Activated CD4-positive, alpha-beta T cell treated with anti-CD3 and anti-CD28 coated beads, Interleukin-2, amount 10 ng/mL, durations not matched to agents 7 days and 5 days (primary cell): ENCODE measurements at regions not wholly inside any gene's neighbourhood (a gene's known extent, or its start where the extent isn't known, plus 50 kb on each side); places are given as distances from the start of the nearest gene placed in this dataset.

Source experiments
- CTCF ChIA-PET: fragments of 350-600 bp; sonication (Branson Sonifier 250); formaldehyde crosslinking; loops from one replicate; lab custom pipeline; 2021; ENCODE audit warnings: antibody characterized with exemption; lab: Charles Lee
- POLR2A ChIA-PET: fragments of 350-600 bp; sonication (Branson Sonifier 250); formaldehyde crosslinking; loops from one replicate; lab custom pipeline; 2021; ENCODE audit warnings: antibody characterized with exemption; lab: Charles Lee
- DNase-seq: peaks from one replicate; pipeline ENCODE4 v3.0.0-alpha.2; 2020
- H3K27ac Mint-ChIP-seq: one replicate; pipeline ENCODE4 v1.8.0; 2021; ENCODE audit warnings: mild to moderate bottlenecking, moderate library complexity, mixed read lengths
- H3K27me3 Mint-ChIP-seq: one replicate; pipeline ENCODE4 v1.8.0; 2021; ENCODE audit warnings: mixed read lengths
- H3K36me3 Mint-ChIP-seq: one replicate; pipeline ENCODE4 v1.8.0; 2021; ENCODE audit warnings: low read depth, mixed read lengths
- H3K4me1 Mint-ChIP-seq: one replicate; pipeline ENCODE4 v1.8.0; 2021; ENCODE audit warnings: mixed read lengths
- H3K4me3 Mint-ChIP-seq: one replicate; pipeline ENCODE4 v1.8.0; 2021; ENCODE audit warnings: mild to moderate bottlenecking, moderate library complexity, mixed read lengths
- H3K9me3 Mint-ChIP-seq: one replicate; pipeline ENCODE4 v1.8.0; 2021; ENCODE audit warnings: mixed read lengths

- Mint-ChIP-seq H3K36me3 (no peaks in the 10 kb centered on the region), H3K9me3 (peaks cover 4% of the 10 kb centered on the region), H3K27me3 (no peaks in the 10 kb centered on the region), H3K27ac (no peak overlapping the region), H3K4me3 (no peak overlapping the region), H3K4me1 (no peaks in the 10 kb centered on the region)
- ChIA-PET CTCF (no interaction called here), POLR2A (no interaction called here)
- DNase-seq, result no peak
These were observed 406.9 kb downstream of the TMEM114 start for GRCh38 chr16:8183176-8184099.

GRCh38 chr16:8182761-8183160 is 407.6 kb downstream of the TMEM114 start:
- CTCF ChIA-PET, result no interaction called here
- peaks cover 4% of the 10 kb centered on the region for H3K9me3 Mint-ChIP-seq
- no peaks in the 10 kb centered on the region for H3K27me3 Mint-ChIP-seq

DNA sequence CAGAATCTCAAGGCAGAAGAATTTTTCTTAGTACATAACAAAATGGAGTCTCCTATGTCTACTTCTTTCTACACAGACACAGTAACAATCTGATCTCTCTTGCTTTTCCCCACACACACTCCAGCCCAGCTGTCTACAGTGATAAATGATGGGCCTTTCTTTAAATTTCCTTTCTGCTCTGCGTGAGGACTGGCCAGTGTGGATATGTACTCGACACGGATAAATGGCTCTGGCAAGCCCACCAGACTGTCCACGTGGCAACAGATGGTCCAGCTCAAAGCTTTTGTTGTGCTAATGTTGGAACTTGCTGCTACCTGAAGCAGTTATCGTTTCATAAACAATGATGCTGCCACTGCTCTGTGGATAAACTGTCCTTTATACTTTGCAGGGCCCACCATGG is 410.7 kb downstream of the TMEM114 start:
- Mint-ChIP-seq H3K27ac (no peak overlapping the region), H3K27me3 (no peaks in the 10 kb centered on the region), H3K4me1 (no peaks in the 10 kb centered on the region), H3K36me3 (no peaks in the 10 kb centered on the region), H3K4me3 (no peak overlapping the region), H3K9me3 (no peaks in the 10 kb centered on the region)
- POLR2A ChIA-PET, result no interaction called here
- CTCF ChIA-PET, result no interaction called here
- no peak for DNase-seq

More at GRCh38 chr16:8182761-8183160, 407.6 kb downstream of the TMEM114 start:
- H3K27ac Mint-ChIP-seq, result no peak overlapping the region
- POLR2A ChIA-PET, result no interaction called here
- no peak overlapping the region for H3K4me3 Mint-ChIP-seq
- no peaks in the 10 kb centered on the region for H3K4me1 Mint-ChIP-seq
- no peaks in the 10 kb centered on the region for H3K36me3 Mint-ChIP-seq
- no peak for DNase-seq

DNA sequence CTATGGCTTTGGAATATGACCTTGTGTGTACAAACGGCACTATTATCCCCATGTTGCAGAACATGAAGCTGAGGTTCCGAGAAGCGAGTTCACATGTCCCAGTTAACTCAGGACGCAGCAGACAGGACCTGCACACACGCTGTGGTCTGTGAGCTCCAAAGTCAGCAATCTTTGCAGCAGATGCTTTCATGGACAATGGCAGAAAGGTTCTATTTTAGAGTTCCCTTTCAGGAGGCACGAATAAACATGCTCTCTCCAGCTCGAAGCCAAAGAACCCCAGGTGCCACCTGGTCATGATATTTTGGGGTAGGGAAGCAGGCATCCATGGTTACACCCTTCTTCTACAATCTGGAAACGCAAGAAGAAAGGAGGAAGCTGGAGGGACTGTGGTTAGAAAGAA is 412.0 kb downstream of the TMEM114 start:
- no peak overlapping the region for H3K27ac Mint-ChIP-seq
- DNase-seq, result no peak
- no peaks in the 10 kb centered on the region for H3K27me3 Mint-ChIP-seq
- CTCF ChIA-PET, result interaction anchor here (1.1 kb wide), 1 partner anchor 17 kb away, joined by 4 read pairs; no protein-coding TSS in a partner anchor
- no peak overlapping the region for H3K4me3 Mint-ChIP-seq
- no peaks in the 10 kb centered on the region for H3K36me3 Mint-ChIP-seq
- POLR2A ChIA-PET, result no interaction called here
- H3K9me3 Mint-ChIP-seq, result no peaks in the 10 kb centered on the region
- no peaks in the 10 kb centered on the region for H3K4me1 Mint-ChIP-seq

DNA sequence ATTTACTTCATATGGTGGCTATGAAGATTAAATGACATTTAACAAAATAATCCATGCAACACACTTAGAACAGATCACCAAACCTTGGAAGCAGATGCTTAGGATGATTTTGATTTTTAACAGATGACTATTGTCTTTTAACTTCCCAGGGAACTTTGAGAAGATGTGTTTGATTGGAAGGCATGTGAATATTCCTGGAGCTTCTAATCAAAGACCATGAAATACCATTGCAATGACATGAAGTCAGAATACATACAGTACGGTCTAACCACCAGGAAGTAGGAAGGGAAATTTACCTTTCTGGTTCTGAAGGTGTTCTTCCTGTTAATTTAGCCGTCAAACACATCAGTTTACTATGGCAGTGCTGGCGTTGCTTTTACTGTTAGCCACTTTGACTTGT is 414.9 kb downstream of the TMEM114 start:
- no peak overlapping the region for H3K4me3 Mint-ChIP-seq
- H3K27me3 Mint-ChIP-seq, result no peaks in the 10 kb centered on the region
- peaks cover 3% of the 10 kb centered on the region for H3K9me3 Mint-ChIP-seq
- DNase-seq, result no peak
- no peak overlapping the region for H3K27ac Mint-ChIP-seq
- H3K4me1 Mint-ChIP-seq, result no peaks in the 10 kb centered on the region
- H3K36me3 Mint-ChIP-seq, result no peaks in the 10 kb centered on the region
- CTCF ChIA-PET, result no interaction called here
- POLR2A ChIA-PET, result no interaction called here

GRCh38 chr16:8173111-8173644 is 417.1 kb downstream of the TMEM114 start:
- DNase-seq, result peak; percentile 37
- Mint-ChIP-seq H3K36me3 (no peaks in the 10 kb centered on the region), H3K9me3 (peaks cover 3% of the 10 kb centered on the region), H3K27ac (no peak overlapping the region), H3K27me3 (no peaks in the 10 kb centered on the region), H3K4me1 (no peaks in the 10 kb centered on the region), H3K4me3 (no peak overlapping the region)
- POLR2A ChIA-PET, result no interaction called here
- CTCF ChIA-PET, result no interaction called here

DNA sequence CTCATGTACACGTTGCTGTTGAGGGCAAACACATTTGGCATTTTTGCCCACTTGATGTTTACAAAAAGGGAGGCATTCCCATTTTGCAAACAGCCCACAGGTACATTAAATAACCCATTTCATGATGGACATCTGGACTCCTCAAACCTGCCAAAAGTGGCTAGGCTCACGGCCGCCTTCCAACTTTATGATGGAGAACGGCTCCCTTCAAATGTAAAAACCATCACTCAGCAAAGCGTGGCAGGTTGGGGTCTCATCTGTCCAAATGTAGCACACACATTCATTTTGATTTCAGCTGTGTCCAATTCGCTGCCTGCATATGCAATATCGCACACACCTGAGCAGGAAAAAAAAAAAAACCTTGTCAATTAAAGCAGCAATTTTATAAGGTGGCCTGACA is 417.8 kb downstream of the TMEM114 start:
- CTCF ChIA-PET, result no interaction called here

GRCh38 chr16:8168016-8168415 is 422.3 kb downstream of the TMEM114 start:
- H3K27me3 Mint-ChIP-seq, result no peaks in the 10 kb centered on the region
- no peaks in the 10 kb centered on the region for H3K4me1 Mint-ChIP-seq
- H3K27ac Mint-ChIP-seq, result no peak overlapping the region
- H3K36me3 Mint-ChIP-seq, result no peaks in the 10 kb centered on the region
- H3K9me3 Mint-ChIP-seq, result peaks cover 4% of the 10 kb centered on the region
- no peak for DNase-seq
- POLR2A ChIA-PET, result no interaction called here
- H3K4me3 Mint-ChIP-seq, result no peak overlapping the region
- CTCF ChIA-PET, result no interaction called here

More for the DNA sequence above, 417.8 kb downstream of the TMEM114 start:
- POLR2A ChIA-PET, result no interaction called here
- peaks cover 3% of the 10 kb centered on the region for H3K9me3 Mint-ChIP-seq
- no peak overlapping the region for H3K4me3 Mint-ChIP-seq
- no peaks in the 10 kb centered on the region for H3K36me3 Mint-ChIP-seq
- no peak for DNase-seq
- no peaks in the 10 kb centered on the region for H3K4me1 Mint-ChIP-seq
- H3K27me3 Mint-ChIP-seq, result no peaks in the 10 kb centered on the region
- H3K27ac Mint-ChIP-seq, result no peak overlapping the region

DNA sequence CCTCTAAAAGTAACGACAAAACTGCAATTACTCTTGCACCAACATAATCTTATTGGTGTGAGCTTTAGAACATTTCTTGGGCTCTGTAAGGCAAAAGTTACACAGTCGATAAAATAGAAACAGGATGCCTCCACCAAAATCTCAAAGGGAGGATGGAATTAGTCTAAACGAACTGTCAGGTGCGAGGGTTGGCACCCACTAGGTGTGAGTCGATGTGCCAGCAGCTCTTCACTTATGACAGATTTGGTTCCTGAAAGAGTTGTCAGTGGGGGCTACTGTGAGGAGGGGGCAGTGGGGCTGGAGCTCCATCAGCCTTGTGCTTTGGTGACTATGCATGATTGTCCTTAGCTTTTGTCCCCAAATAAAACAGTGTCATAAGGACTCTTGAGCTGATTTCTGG is 422.9 kb downstream of the TMEM114 start:
- CTCF ChIA-PET, result no interaction called here
- Mint-ChIP-seq H3K4me3 (no peak overlapping the region), H3K27ac (no peak overlapping the region), H3K27me3 (no peaks in the 10 kb centered on the region), H3K36me3 (no peaks in the 10 kb centered on the region), H3K9me3 (peaks cover 8% of the 10 kb centered on the region), H3K4me1 (no peaks in the 10 kb centered on the region)
- POLR2A ChIA-PET, result no interaction called here
- no peak for DNase-seq

DNA sequence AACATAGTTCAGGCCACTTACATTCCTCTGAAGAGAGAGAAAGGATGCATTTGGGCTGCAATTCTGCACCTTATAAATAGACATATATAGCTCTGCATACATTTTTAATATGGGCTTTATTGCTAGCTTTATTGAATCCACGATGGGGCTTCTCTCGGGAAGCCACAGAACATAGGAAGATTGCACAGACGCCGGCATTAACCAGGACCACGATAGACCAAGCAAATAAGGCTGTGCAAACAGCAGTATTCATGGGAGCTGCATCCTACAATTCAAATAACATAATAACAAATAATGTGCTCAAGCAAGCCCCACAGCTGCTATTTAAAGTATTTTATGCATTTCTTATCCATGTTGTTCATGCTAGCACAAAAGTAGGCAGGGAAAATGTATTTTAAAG is 432.3 kb downstream of the TMEM114 start:
- Mint-ChIP-seq H3K9me3 (peaks cover 15% of the 10 kb centered on the region), H3K4me3 (no peak overlapping the region), H3K27me3 (no peaks in the 10 kb centered on the region), H3K36me3 (no peaks in the 10 kb centered on the region), H3K4me1 (no peaks in the 10 kb centered on the region), H3K27ac (no peak overlapping the region)
- DNase-seq, result no peak
- CTCF ChIA-PET, result no interaction called here
- POLR2A ChIA-PET, result interaction anchor here (0.7 kb wide), 1 partner anchor 111 kb away, joined by 5 read pairs; no protein-coding TSS in a partner anchor

DNA sequence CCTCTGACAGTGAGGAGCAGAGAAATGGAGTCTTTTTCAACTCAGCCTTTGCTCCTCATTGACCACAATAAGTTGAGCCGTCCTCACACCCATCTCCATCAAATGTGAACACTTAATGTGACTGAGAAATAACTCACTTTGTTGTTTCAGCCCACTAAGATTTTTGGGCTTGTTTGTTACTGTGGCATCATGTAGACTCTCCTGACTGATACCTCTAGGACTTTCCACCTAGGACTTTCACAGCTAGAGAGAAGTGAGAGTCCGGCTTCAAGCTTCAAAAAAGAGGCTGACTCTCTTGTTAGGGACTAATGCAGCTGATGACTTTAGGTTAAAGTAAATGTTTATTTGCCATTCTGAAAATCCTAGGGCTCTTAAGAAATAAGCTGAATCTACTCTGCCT is 435.0 kb downstream of the TMEM114 start:
- Mint-ChIP-seq H3K27ac (no peak overlapping the region), H3K27me3 (no peaks in the 10 kb centered on the region)
- CTCF ChIA-PET, result no interaction called here

GRCh38 chr16:8146256-8147012 is 443.9 kb downstream of the TMEM114 start:
- Mint-ChIP-seq H3K4me3 (no peak overlapping the region), H3K27me3 (no peaks in the 10 kb centered on the region), H3K36me3 (no peaks in the 10 kb centered on the region), H3K9me3 (peaks cover 16% of the 10 kb centered on the region), H3K27ac (no peak overlapping the region), H3K4me1 (no peaks in the 10 kb centered on the region)
- ChIA-PET CTCF (no interaction called here), POLR2A (no interaction called here)
- no peak for DNase-seq

More for the DNA sequence above, 435.0 kb downstream of the TMEM114 start:
- Mint-ChIP-seq H3K4me1 (no peaks in the 10 kb centered on the region), H3K4me3 (no peak overlapping the region), H3K36me3 (no peaks in the 10 kb centered on the region), H3K9me3 (peaks cover 20% of the 10 kb centered on the region)
- DNase-seq, result no peak
- POLR2A ChIA-PET, result no interaction called here

DNA sequence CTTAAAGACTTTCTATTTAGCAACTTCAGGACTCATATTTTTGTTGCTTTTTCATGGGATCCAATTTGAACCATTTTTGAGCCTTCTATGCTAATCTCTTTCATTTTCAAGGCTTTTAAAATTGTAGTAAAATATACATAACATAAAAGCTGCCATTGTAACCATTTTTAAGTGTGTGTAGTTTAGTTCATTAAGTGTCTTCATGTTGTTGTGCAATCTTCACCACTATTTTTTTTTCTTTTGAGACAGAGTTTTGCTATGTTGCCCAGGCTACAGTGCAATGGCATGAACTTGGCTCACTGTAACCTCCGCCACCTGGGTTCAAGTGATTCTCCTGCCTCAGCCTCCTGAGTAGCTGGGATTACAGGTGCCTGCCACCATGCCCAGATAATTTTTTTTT is 451.6 kb downstream of the TMEM114 start:
- Mint-ChIP-seq H3K27me3 (no peaks in the 10 kb centered on the region), H3K9me3 (peaks cover 17% of the 10 kb centered on the region), H3K4me1 (no peaks in the 10 kb centered on the region), H3K27ac (no peak overlapping the region), H3K4me3 (no peak overlapping the region), H3K36me3 (no peaks in the 10 kb centered on the region)
- ChIA-PET POLR2A (no interaction called here), CTCF (no interaction called here)
- no peak for DNase-seq
